ENCODE measurements at regions not wholly inside any gene's neighbourhood (a gene's known extent, or its start where the extent isn't known, plus 50 kb on each side); places are given as distances from the start of the nearest gene placed in this dataset.
"Not testable (repeated sequence)": the region's sequence is repeated elsewhere in the genome, so short reads cannot be mapped to it uniquely, and the experiment has no call there.

DNA sequence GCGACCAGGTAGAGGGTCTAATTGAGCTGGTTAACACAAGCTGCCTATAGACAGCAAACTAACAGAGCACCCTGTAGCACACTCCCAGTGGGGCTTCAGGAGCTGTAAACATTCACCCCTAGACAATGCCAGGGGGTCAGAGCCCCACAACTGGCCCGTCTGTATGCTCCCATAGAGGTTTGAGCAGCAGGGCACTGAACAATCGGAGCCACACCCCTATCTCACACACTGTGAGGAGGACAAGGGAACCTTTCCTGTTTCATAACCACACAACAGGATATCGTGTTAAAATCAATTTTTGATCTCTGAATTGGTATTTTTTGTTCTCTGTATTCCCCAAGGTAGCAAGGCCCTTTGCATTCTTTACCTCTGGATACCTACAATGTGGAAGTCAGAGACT lies 266.1 kb downstream of the SPRY2 start:
- TF ChIP-seq, protein P1, sequence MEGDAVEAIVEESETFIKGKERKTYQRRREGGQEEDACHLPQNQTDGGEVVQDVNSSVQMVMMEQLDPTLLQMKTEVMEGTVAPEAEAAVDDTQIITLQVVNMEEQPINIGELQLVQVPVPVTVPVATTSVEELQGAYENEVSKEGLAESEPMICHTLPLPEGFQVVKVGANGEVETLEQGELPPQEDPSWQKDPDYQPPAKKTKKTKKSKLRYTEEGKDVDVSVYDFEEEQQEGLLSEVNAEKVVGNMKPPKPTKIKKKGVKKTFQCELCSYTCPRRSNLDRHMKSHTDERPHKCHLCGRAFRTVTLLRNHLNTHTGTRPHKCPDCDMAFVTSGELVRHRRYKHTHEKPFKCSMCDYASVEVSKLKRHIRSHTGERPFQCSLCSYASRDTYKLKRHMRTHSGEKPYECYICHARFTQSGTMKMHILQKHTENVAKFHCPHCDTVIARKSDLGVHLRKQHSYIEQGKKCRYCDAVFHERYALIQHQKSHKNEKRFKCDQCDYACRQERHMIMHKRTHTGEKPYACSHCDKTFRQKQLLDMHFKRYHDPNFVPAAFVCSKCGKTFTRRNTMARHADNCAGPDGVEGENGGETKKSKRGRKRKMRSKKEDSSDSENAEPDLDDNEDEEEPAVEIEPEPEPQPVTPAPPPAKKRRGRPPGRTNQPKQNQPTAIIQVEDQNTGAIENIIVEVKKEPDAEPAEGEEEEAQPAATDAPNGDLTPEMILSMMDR (conservative IDR thresholded peaks at IDR 0.05; ENCODE audit: low read depth, low read length) = no peak
- no peak for DNase-seq (ENCODE audit: low read depth)
- peak overlapping the region; percentile 21 for H3K4me3 ChIP-seq (ENCODE audit: low read depth, low read length)

DNA sequence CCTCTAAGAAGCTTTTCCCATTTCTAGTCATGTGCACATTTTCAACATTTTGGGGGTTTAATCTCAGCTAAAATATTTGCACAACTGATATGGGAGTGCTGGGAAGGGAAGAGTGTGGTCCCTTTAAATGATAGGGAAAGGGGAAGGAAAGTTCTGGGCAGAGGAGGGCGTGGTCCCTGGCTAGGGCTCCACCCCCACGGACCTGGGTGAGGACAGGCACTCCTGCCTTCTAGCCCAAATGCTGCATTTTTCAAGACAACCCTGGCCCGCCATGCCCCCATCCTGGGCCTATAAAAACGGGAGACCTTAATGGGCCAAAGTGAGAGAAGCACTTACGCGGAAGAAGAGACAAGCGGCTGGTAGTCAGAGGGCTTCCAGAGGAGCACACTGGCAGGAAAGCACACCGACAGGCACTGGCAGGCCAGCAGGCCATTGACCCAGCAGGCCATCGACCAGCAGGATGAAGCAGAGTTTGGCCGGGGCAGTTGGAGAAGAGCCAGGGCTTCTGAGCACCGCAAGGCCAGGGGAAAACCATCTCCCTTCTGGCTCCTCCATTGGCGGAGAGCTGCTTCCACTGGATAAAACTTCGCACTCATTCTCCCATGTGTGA lies 266.7 kb downstream of the SPRY2 start:
- no peak for DNase-seq (ENCODE audit: low read depth)
- H3K4me3 ChIP-seq (ENCODE audit: low read depth, low read length) = peak overlapping the region; percentile 21
- TF ChIP-seq, protein P1 (conservative IDR thresholded peaks at IDR 0.05; ENCODE audit: low read depth, low read length) = no peak

DNA sequence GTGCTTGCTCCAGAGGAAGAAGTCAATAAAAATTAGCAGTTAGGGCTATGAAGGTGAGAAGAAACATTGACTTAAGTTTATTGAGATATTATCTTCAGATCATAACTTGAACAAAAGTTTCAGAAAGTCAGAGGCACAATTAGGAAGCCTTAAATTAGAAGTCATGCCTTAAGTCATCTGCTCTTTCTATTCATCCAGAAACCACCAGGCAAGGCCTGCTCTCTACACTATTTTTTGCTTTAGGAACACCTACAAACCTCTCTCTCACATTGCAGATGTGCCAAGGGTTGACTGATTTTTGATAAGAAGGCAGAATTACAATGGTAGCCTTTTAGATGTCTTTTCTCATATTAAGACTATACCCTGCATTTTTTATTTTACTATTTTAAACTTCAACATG lies 268.7 kb downstream of the SPRY2 start:
- DNase-seq (ENCODE audit: low read depth) = no peak
- TF ChIP-seq, protein P1 (conservative IDR thresholded peaks at IDR 0.05; ENCODE audit: low read depth, low read length) = no peak
- no peak overlapping the region for H3K4me3 ChIP-seq (ENCODE audit: low read depth, low read length)

GRCh38 chr13:80070024-80070703 lies 270.8 kb downstream of the SPRY2 start:
- TF ChIP-seq, protein P1 (conservative IDR thresholded peaks at IDR 0.05; ENCODE audit: low read depth, low read length) = no peak
- no peak for DNase-seq (ENCODE audit: low read depth)
- H3K4me3 ChIP-seq (ENCODE audit: low read depth, low read length) = no peak overlapping the region

DNA sequence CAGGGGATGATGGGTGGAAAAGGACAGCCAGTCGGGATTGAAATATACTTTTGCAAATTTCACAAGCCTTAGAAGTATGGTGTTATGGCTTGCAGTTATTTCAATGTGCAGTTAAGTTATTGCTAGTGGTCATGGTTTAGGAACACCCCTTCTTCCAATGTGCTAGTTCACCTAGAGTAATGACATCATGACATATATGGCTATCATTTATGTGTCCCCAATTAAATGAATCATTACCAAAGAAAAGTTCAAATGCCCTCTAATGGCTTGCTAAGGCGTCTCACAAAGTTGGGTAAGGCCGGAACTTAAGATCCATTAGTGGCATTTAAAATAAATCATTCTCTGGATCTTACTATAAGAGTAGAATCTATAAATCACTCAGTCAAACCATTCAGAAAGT lies 271.6 kb downstream of the SPRY2 start:
- no peak overlapping the region for H3K4me3 ChIP-seq (ENCODE audit: low read depth, low read length)
- DNase-seq (ENCODE audit: low read depth) = no peak
- TF ChIP-seq, protein P1 (conservative IDR thresholded peaks at IDR 0.05; ENCODE audit: low read depth, low read length) = no peak

- DNase-seq (ENCODE audit: low read depth) = no peak
- TF ChIP-seq, protein P1 (conservative IDR thresholded peaks at IDR 0.05; ENCODE audit: low read depth, low read length) = no peak
- H3K4me3 ChIP-seq (ENCODE audit: low read depth, low read length) = no peak overlapping the region
These were observed 274.9 kb downstream of the SPRY2 start for GRCh38 chr13:80065996-80066395.

DNA sequence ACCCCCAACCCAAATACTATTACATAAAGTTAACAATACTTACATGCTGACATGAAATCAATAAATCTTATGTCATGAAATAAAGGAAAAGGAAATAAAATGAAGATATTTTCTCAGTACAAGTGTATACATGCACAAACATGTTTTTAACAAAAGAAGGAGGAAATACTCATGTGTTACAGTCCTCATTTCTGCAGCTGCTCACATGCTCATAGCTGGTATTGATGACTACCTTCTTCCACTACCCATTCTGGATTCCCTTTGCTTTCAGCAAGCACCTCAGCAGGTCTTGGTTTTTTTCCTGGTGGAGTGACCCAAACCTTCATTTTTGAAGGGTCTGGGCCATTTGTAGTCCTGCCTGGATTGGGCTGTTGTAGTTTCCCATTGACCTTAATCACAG lies 278.5 kb downstream of the SPRY2 start:
- H3K4me3 ChIP-seq (ENCODE audit: low read depth, low read length); DNase-seq (ENCODE audit: low read depth): not testable (repeated sequence)

Data from epithelial cell of proximal tubule (primary cell).